ENCODE measurements at regions not wholly inside any gene's neighbourhood (a gene's known extent, or its start where the extent isn't known, plus 50 kb on each side); places are given as distances from the start of the nearest gene placed in this dataset.

DNA sequence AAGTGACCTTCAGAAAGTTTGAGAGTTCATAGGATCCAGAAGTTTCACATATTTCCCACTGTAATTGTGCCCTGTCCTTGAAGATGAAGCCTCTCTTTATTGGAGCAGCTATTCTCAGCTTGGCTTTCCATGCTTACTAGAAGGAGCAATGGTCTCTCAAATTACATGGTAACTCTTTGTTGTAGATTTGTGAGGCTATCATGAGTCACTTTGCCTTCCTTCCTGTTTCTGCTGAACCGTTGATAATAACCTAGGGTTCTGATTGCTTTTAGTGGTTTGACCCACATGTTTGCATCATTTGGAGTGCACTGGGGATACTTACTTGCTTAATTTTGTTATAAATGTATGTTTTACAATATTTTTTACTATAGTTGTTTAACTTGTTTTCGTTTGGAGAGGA, 772.9 kb upstream of the SLITRK6 start:
- no peak overlapping the region for H3K4me2 ChIP-seq (ENCODE audit: insufficient read depth, low read length)
- intact Hi-C loops (cut with micrococcal nuclease): no loop called here
- ChIA-PET POLR2A (no interaction called here), CTCF (no interaction called here)
- no peaks in the 10 kb centered on the region for H3K27me3 ChIP-seq (ENCODE audit: control insufficient read depth in 2 of 2, insufficient read depth in 2 of 2, low read length in 2 of 2)
- H3K79me2 ChIP-seq (ENCODE audit: control insufficient read depth, insufficient read depth, low read length): no peaks in the 10 kb centered on the region
- no peaks in the 10 kb centered on the region for H3K9me1 ChIP-seq (replicated peaks; ENCODE audit: control insufficient read depth, extremely low read depth, insufficient read depth, low read length)
- DNase-seq (ENCODE audit: low read depth, low spot score): peak; percentile 1
- H3K36me3 ChIP-seq (ENCODE audit: control insufficient read depth in 2 of 2, extremely low read depth in 1 of 2, insufficient read depth in 2 of 2, low read length in 2 of 2): no peaks in the 10 kb centered on the region
- no peak overlapping the region for H3K9ac ChIP-seq (replicated peaks; ENCODE audit: extremely low read depth, insufficient read depth, low read length)
- H3K9me3 ChIP-seq (replicated peaks; ENCODE audit: control insufficient read depth, insufficient read depth, low read length): peaks cover under 1% of the 10 kb centered on the region
- H3K4me1 ChIP-seq (ENCODE audit: control insufficient read depth, extremely low read depth, insufficient read depth, low read length): no peaks in the 10 kb centered on the region
- no peak overlapping the region for H2AFZ ChIP-seq (ENCODE audit: low read depth, low read length)
- H3K27ac ChIP-seq (ENCODE audit: insufficient read depth, low read depth, low read length): no peak overlapping the region
- dilution Hi-C loops (cut with MboI; ENCODE audit: extremely low pct_ligation_motif_present, low sequenced_read_pairs): no loop called here
- no peak overlapping the region for H3K4me3 ChIP-seq (replicated peaks in 1 of 3; ENCODE audit: insufficient read depth in 1 of 3, low read depth in 1 of 3, low read length in 3 of 3)
- FAIRE-seq: no peak
- BruUV-seq (replicated peaks): no TSS peak
- H4K20me1 ChIP-seq (replicated peaks; ENCODE audit: control insufficient read depth, extremely low read depth, insufficient read depth, low read length): no peaks in the 10 kb centered on the region
- TF ChIP-seq POLR2A (IDR thresholded peaks at IDR 0.05; ENCODE audit: low read depth, low read length) (no peak), FOS (IDR thresholded peaks at IDR 0.05; ENCODE audit: borderline replicate concordance, insufficient read depth, low read length) (peak; percentile 23)

GRCh38 chr13:86579662-86580061, 780.4 kb upstream of the SLITRK6 start:
- no peaks in the 10 kb centered on the region for H3K9me1 ChIP-seq (replicated peaks; ENCODE audit: control insufficient read depth, extremely low read depth, insufficient read depth, low read length)
- H3K4me1 ChIP-seq (ENCODE audit: control insufficient read depth, extremely low read depth, insufficient read depth, low read length): no peaks in the 10 kb centered on the region
- H3K27ac ChIP-seq (ENCODE audit: insufficient read depth, low read depth, low read length): no peak overlapping the region
- no peaks in the 10 kb centered on the region for H4K20me1 ChIP-seq (replicated peaks; ENCODE audit: control insufficient read depth, extremely low read depth, insufficient read depth, low read length)
- no peaks in the 10 kb centered on the region for H3K79me2 ChIP-seq (ENCODE audit: control insufficient read depth, insufficient read depth, low read length)
- ChIA-PET CTCF (no interaction called here), POLR2A (no interaction called here)
- H3K36me3 ChIP-seq (ENCODE audit: control insufficient read depth in 2 of 2, extremely low read depth in 1 of 2, insufficient read depth in 2 of 2, low read length in 2 of 2): no peaks in the 10 kb centered on the region
- intact Hi-C loops (cut with micrococcal nuclease) (no loop called here), dilution Hi-C loops (cut with MboI; ENCODE audit: extremely low pct_ligation_motif_present, low sequenced_read_pairs) (no loop called here)
- no peak overlapping the region for H2AFZ ChIP-seq (ENCODE audit: low read depth, low read length)
- TF ChIP-seq FOS (IDR thresholded peaks at IDR 0.05; ENCODE audit: borderline replicate concordance, insufficient read depth, low read length) (no peak), CTCF (IDR thresholded peaks at IDR 0.05; ENCODE audit: extremely low read depth in 1 of 2, insufficient read depth in 1 of 2, low read depth in 1 of 2, low read length in 2 of 2) (no peak), POLR2A (IDR thresholded peaks at IDR 0.05; ENCODE audit: low read depth, low read length) (no peak), POLR2AphosphoS5 (IDR thresholded peaks at IDR 0.05; ENCODE audit: insufficient read depth, low read depth, low read length) (no peak), MAX (IDR thresholded peaks at IDR 0.05; ENCODE audit: insufficient read depth, insufficient read length) (no peak), MYC (IDR thresholded peaks at IDR 0.05; ENCODE audit: low read depth, low read length) (no peak), JUN (IDR thresholded peaks at IDR 0.05; ENCODE audit: borderline replicate concordance, insufficient read depth, insufficient read length, low read depth) (no peak), GATA2 (IDR thresholded peaks at IDR 0.05; ENCODE audit: insufficient read depth, insufficient read length, low read depth, low read length) (no peak), EZH2 (IDR thresholded peaks at IDR 0.05; ENCODE audit: borderline replicate concordance, low read depth, low read length, severe bottlenecking) (no peak)
- DNase-seq (ENCODE audit: low read depth, low spot score): no peak
- no peak overlapping the region for H3K4me3 ChIP-seq (replicated peaks in 1 of 3; ENCODE audit: insufficient read depth in 1 of 3, low read depth in 1 of 3, low read length in 3 of 3)
- H3K4me2 ChIP-seq (ENCODE audit: insufficient read depth, low read length): no peak overlapping the region
- no peaks in the 10 kb centered on the region for H3K9me3 ChIP-seq (replicated peaks; ENCODE audit: control insufficient read depth, insufficient read depth, low read length)
- no TSS peak for BruUV-seq (replicated peaks)
- H3K27me3 ChIP-seq (ENCODE audit: control insufficient read depth in 2 of 2, insufficient read depth in 2 of 2, low read length in 2 of 2): no peaks in the 10 kb centered on the region
- H3K9ac ChIP-seq (replicated peaks; ENCODE audit: extremely low read depth, insufficient read depth, low read length): no peak overlapping the region
- FAIRE-seq: no peak
